Endothelial cell of umbilical vein (primary cell): ENCODE measurements at regions not wholly inside any gene's neighbourhood (a gene's known extent, or its start where the extent isn't known, plus 50 kb on each side); places are given as distances from the start of the nearest gene placed in this dataset.

Experiments used
- BruUV-seq: library from RNA; stranded (reverse); fragments of 400-500 nt; replicated peaks from 2 replicates; lab custom pipeline; 2021; lab: Mats Ljungman, UMichigan
- CTCF ChIA-PET: fragments of 300-600, 350-600 bp; sonication (Branson Sonifier 250); formaldehyde crosslinking; loops from one replicate; lab custom pipeline; 2021; ENCODE audit warnings: antibody characterized with exemption, inconsistent platforms; lab: Charles Lee
- POLR2A ChIA-PET: fragments of 300-600, 350-600 bp; sonication (Branson Sonifier 250); formaldehyde crosslinking; loops from one replicate; lab custom pipeline; 2021; ENCODE audit warnings: antibody characterized with exemption, inconsistent platforms; lab: Charles Lee
- DNase-seq: peaks from one replicate; pipeline ENCODE4 v3.0.0-alpha.2; 2011; ENCODE audit warnings: low read depth, low spot score
- FAIRE-seq: peaks from 2 replicates; lab custom pipeline; 2011; peaks lifted over from hg19 to GRCh38; lab: Jason Lieb, UNC
- H2AFZ ChIP-seq: 2 replicates; pipeline ENCODE4 v1.6.0; 2012; ENCODE audit warnings: low read depth, low read length, control low read depth, inconsistent platforms
- H3K27ac ChIP-seq: 2 replicates; pipeline ENCODE4 v1.5.1; 2011; ENCODE audit warnings: low read depth, mild to moderate bottlenecking, control low read depth, low read length, moderate library complexity; ENCODE audit not compliant: insufficient read depth
- H3K27me3 ChIP-seq, 2 experiments: 2 replicates each; pipeline versions ENCODE4 v1.6.0 to v1.6.1; 2011; ENCODE audit warnings: low read length in 2 of 2, mixed read lengths in 1 of 2; ENCODE audit not compliant: control insufficient read depth in 2 of 2, insufficient read depth in 2 of 2
- H3K36me3 ChIP-seq, 2 experiments: 2 replicates in 1 of 2; 3 replicates in 1 of 2; pipeline ENCODE4 v1.5.1; 2011; ENCODE audit warnings: low read length in 2 of 2, mild to moderate bottlenecking in 1 of 2, moderate library complexity in 1 of 2; ENCODE audit not compliant: control insufficient read depth in 2 of 2, insufficient read depth in 2 of 2; ENCODE audit errors: extremely low read depth in 1 of 2
- H3K4me1 ChIP-seq: 3 replicates; pipeline ENCODE4 v1.5.1; 2011; ENCODE audit warnings: mild to moderate bottlenecking, low read length; ENCODE audit not compliant: control insufficient read depth, insufficient read depth; ENCODE audit errors: extremely low read depth
- H3K4me2 ChIP-seq: 2 replicates; pipeline ENCODE4 v1.6.1; 2011; ENCODE audit warnings: low read length, control low read depth, mixed read lengths; ENCODE audit not compliant: insufficient read depth
- H3K4me3 ChIP-seq, 3 experiments: fragments of 200-600 bp in 1 of 3; sonication (generic), shearing (Covaris generic) in 1 of 3; replicated peaks in 1 of 3; 2 replicates each; pipeline ENCODE4 v1.5.1; 2011 to 2016; ENCODE audit warnings: control low read depth in 3 of 3, low read length in 3 of 3, mild to moderate bottlenecking in 2 of 3, inconsistent platforms in 1 of 3, low read depth in 1 of 3, moderate library complexity in 1 of 3; ENCODE audit not compliant: insufficient read depth in 1 of 3
- H3K79me2 ChIP-seq: 2 replicates; pipeline ENCODE4 v1.6.0; 2012; ENCODE audit warnings: low read length, inconsistent platforms; ENCODE audit not compliant: control insufficient read depth, insufficient read depth
- H3K9ac ChIP-seq: replicated peaks from 2 replicates; pipeline ENCODE3; 2011; ENCODE audit warnings: low read length, control low read depth; ENCODE audit not compliant: insufficient read depth; ENCODE audit errors: extremely low read depth
- H3K9me1 ChIP-seq: replicated peaks from 3 replicates; pipeline ENCODE4 v1.6.0; 2011; ENCODE audit warnings: mild to moderate bottlenecking, low read length; ENCODE audit not compliant: control insufficient read depth, insufficient read depth; ENCODE audit errors: extremely low read depth
- H3K9me3 ChIP-seq: replicated peaks from 2 replicates; pipeline ENCODE4 v1.5.1; 2012; ENCODE audit warnings: low read length, inconsistent platforms; ENCODE audit not compliant: control insufficient read depth, insufficient read depth
- H4K20me1 ChIP-seq: replicated peaks from 2 replicates; pipeline ENCODE3; 2011; ENCODE audit warnings: mild to moderate bottlenecking, low read length; ENCODE audit not compliant: control insufficient read depth, insufficient read depth; ENCODE audit errors: extremely low read depth
- CTCF ChIP-seq, 2 donors: IDR thresholded peaks; 1 replicate in 1 of 2; 2 replicates in 1 of 2; pipeline ENCODE4 v1.5.1; 2011; ENCODE audit warnings: low read length in 2 of 2, mild to moderate bottlenecking in 2 of 2, moderate library complexity in 2 of 2, control low read depth in 1 of 2, inconsistent platforms in 1 of 2, low read depth in 1 of 2; ENCODE audit not compliant: insufficient read depth in 1 of 2; ENCODE audit errors: extremely low read depth in 1 of 2
- EZH2 ChIP-seq: IDR thresholded peaks from 2 replicates; pipeline ENCODE4 v1.6.1; 2012; ENCODE audit warnings: borderline replicate concordance, low read depth, mild to moderate bottlenecking, moderate library complexity, low read length, inconsistent platforms; ENCODE audit not compliant: severe bottlenecking
- FOS ChIP-seq: IDR thresholded peaks from 2 replicates; pipeline ENCODE4 v1.6.1; 2011; ENCODE audit warnings: mild to moderate bottlenecking, low read length, moderate library complexity, borderline replicate concordance; ENCODE audit not compliant: insufficient read depth
- GATA2 ChIP-seq: IDR thresholded peaks from 2 replicates; pipeline ENCODE4 v1.7.0; 2011; ENCODE audit warnings: low read depth, mild to moderate bottlenecking, moderate library complexity, mixed read lengths, low read length; ENCODE audit not compliant: insufficient read length, insufficient read depth
- JUN ChIP-seq: IDR thresholded peaks from 2 replicates; pipeline ENCODE4 v1.6.1; 2011; ENCODE audit warnings: borderline replicate concordance, low read depth; ENCODE audit not compliant: insufficient read length, insufficient read depth
- MAX ChIP-seq: IDR thresholded peaks from 2 replicates; pipeline ENCODE4 v1.6.1; 2011; ENCODE audit not compliant: insufficient read depth, insufficient read length
- MYC ChIP-seq: IDR thresholded peaks from one replicate; pipeline ENCODE4 v1.6.1; 2011; ENCODE audit warnings: mild to moderate bottlenecking, low read depth, low read length
- POLR2A ChIP-seq: IDR thresholded peaks from 2 replicates; pipeline ENCODE4 v1.6.1; 2012; ENCODE audit warnings: low read depth, mild to moderate bottlenecking, control low read depth, low read length
- POLR2AphosphoS5 ChIP-seq: IDR thresholded peaks from 2 replicates; pipeline ENCODE4 v1.6.1; 2012; ENCODE audit warnings: low read depth, mild to moderate bottlenecking, control low read depth, low read length, moderate library complexity; ENCODE audit not compliant: insufficient read depth
- dilution Hi-C: fragments of 300-500 bp; cut with MboI; formaldehyde crosslinking; loops from one replicate; pipeline ENCODE4 v1.15.0; 2019; ENCODE audit warnings: low sequenced_read_pairs; ENCODE audit not compliant: extremely low pct_ligation_motif_present
- intact Hi-C: fragments of 100-400 bp; cut with micrococcal nuclease; formaldehyde crosslinking; loops from one replicate; pipeline ENCODE4 v1.10.0; 2022

DNA sequence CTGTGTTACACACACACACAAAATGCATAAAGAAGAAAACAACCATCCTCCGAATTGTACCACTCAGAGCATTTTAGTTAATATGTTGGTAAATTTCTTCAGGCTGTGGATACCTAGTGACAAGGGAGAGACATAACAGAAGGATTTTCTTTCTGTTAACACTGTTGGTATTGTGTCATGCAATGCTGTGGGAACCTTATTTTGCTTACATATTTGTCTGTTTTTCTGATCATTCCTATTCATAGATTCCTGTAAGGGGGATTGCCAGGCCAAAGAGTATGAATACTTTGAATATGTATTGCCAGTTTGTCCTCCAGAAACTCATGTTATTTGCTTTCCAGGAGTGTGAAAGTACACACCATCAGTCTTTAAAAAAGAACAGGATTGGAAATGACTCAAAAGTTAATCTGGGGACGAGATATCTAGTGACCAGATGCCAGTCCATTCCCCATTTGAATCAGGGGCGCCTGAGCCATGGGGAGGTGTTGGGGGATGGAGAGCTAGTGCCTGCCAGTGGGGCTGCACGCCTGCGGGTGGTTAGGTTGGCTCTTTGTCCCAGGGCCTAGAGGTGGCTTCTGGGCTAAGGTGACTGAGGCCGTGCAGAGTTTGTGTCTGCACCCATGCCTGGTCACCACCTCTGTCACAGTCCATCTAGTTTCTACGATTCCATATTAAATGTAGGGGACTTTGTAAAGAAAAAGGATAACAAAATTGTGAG, 142.0 kb downstream of the PTPN20 start:
- BruUV-seq, result no TSS peak

More for the DNA sequence above, 142.0 kb downstream of the PTPN20 start:
- H2AFZ ChIP-seq, result no peak overlapping the region
- H3K27me3 ChIP-seq, result no peaks in the 10 kb centered on the region
- no peak for DNase-seq
- no peak overlapping the region for H3K4me3 ChIP-seq
- FAIRE-seq, result no peak
- H3K4me2 ChIP-seq, result no peak overlapping the region
- dilution Hi-C loops (no loop called here), intact Hi-C loops (no loop called here)
- no peaks in the 10 kb centered on the region for H3K9me1 ChIP-seq
- H3K27ac ChIP-seq, result no peak overlapping the region
- CTCF ChIA-PET, result no interaction called here
- no peaks in the 10 kb centered on the region for H3K4me1 ChIP-seq
- no peaks in the 10 kb centered on the region for H4K20me1 ChIP-seq
- no peaks in the 10 kb centered on the region for H3K79me2 ChIP-seq
- no peak overlapping the region for H3K9ac ChIP-seq
- TF ChIP-seq JUN (no peak), MAX (no peak), CTCF (IDR thresholded peaks at IDR 0.05; ENCODE audit: extremely low read depth in 1 of 2, insufficient read depth in 1 of 2, low read depth in 1 of 2, low read length in 2 of 2) (no peak), POLR2AphosphoS5 (no peak), GATA2 (no peak), MYC (no peak), EZH2 (no peak), POLR2A (no peak), FOS (no peak)
- no peaks in the 10 kb centered on the region for H3K36me3 ChIP-seq
- H3K9me3 ChIP-seq, result no peaks in the 10 kb centered on the region
- POLR2A ChIA-PET, result no interaction called here
